ENCODE measurements at regions not wholly inside any gene's neighbourhood (a gene's known extent, or its start where the extent isn't known, plus 50 kb on each side); places are given as distances from the start of the nearest gene placed in this dataset.

GRCh38 chr3:56997041-56997440 lies 63.4 kb upstream of the SPATA12 start:
- TF ChIP-seq, protein P1, sequence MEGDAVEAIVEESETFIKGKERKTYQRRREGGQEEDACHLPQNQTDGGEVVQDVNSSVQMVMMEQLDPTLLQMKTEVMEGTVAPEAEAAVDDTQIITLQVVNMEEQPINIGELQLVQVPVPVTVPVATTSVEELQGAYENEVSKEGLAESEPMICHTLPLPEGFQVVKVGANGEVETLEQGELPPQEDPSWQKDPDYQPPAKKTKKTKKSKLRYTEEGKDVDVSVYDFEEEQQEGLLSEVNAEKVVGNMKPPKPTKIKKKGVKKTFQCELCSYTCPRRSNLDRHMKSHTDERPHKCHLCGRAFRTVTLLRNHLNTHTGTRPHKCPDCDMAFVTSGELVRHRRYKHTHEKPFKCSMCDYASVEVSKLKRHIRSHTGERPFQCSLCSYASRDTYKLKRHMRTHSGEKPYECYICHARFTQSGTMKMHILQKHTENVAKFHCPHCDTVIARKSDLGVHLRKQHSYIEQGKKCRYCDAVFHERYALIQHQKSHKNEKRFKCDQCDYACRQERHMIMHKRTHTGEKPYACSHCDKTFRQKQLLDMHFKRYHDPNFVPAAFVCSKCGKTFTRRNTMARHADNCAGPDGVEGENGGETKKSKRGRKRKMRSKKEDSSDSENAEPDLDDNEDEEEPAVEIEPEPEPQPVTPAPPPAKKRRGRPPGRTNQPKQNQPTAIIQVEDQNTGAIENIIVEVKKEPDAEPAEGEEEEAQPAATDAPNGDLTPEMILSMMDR (conservative IDR thresholded peaks at IDR 0.05; ENCODE audit: low read length) = no peak
- TF ChIP-seq EZH2phosphoT487 (IDR thresholded peaks at IDR 0.05; ENCODE audit: borderline replicate concordance) = no peak
